NCI-H146 (cell line): ENCODE measurements at regions not wholly inside any gene's neighbourhood (a gene's known extent, or its start where the extent isn't known, plus 50 kb on each side); places are given as distances from the start of the nearest gene placed in this dataset.

ENCODE experiments used
- DNase-seq: peaks from one replicate; lab custom pipeline; 2025; lab: John Stamatoyannopoulos, UW

- DNase-seq = no peak
Observed at GRCh38 chr10:131561897-131562296, 250.4 kb upstream of the TCERG1L start.

GRCh38 chr10:131563411-131563810 lies 251.9 kb upstream of the TCERG1L start:
- no peak for DNase-seq

GRCh38 chr10:131567279-131568162 lies 256.0 kb upstream of the TCERG1L start:
- no peak for DNase-seq

GRCh38 chr10:131568866-131569265 lies 257.3 kb upstream of the TCERG1L start:
- no peak for DNase-seq

- DNase-seq = no peak
Observed at GRCh38 chr10:131569851-131570715, 258.6 kb upstream of the TCERG1L start.

- no peak for DNase-seq
Observed at GRCh38 chr10:131570716-131571307, 259.3 kb upstream of the TCERG1L start.

- DNase-seq = no peak
Observed at GRCh38 chr10:131571346-131571745, 259.8 kb upstream of the TCERG1L start.

GRCh38 chr10:131571865-131572264 lies 260.3 kb upstream of the TCERG1L start:
- no peak for DNase-seq

GRCh38 chr10:131573256-131573655 lies 261.7 kb upstream of the TCERG1L start:
- DNase-seq = no peak

GRCh38 chr10:131573707-131574106 lies 262.2 kb upstream of the TCERG1L start:
- no peak for DNase-seq

- no peak for DNase-seq
Observed at GRCh38 chr10:131574363-131574706, 262.8 kb upstream of the TCERG1L start.

GRCh38 chr10:131574707-131575430 lies 263.3 kb upstream of the TCERG1L start:
- DNase-seq = no peak

GRCh38 chr10:131575877-131576276 lies 264.4 kb upstream of the TCERG1L start:
- DNase-seq = no peak

GRCh38 chr10:131576341-131577177 lies 265.0 kb upstream of the TCERG1L start:
- DNase-seq = no peak

- DNase-seq = no peak
Observed at GRCh38 chr10:131577178-131577555, 265.6 kb upstream of the TCERG1L start.

- no peak for DNase-seq
Observed at GRCh38 chr10:131577786-131578471, 266.4 kb upstream of the TCERG1L start.

- DNase-seq = no peak
Observed at GRCh38 chr10:131578472-131578970, 267.0 kb upstream of the TCERG1L start.

- no peak for DNase-seq
Observed at GRCh38 chr10:131579251-131580071, 267.9 kb upstream of the TCERG1L start.

- DNase-seq = no peak
Observed at GRCh38 chr10:131580076-131580652, 268.6 kb upstream of the TCERG1L start.
